ENCODE measurements at regions not wholly inside any gene's neighbourhood (a gene's known extent, or its start where the extent isn't known, plus 50 kb on each side); places are given as distances from the start of the nearest gene placed in this dataset.
"Not testable (repeated sequence)": the region's sequence is repeated elsewhere in the genome, so short reads cannot be mapped to it uniquely, and the experiment has no call there.

DNA sequence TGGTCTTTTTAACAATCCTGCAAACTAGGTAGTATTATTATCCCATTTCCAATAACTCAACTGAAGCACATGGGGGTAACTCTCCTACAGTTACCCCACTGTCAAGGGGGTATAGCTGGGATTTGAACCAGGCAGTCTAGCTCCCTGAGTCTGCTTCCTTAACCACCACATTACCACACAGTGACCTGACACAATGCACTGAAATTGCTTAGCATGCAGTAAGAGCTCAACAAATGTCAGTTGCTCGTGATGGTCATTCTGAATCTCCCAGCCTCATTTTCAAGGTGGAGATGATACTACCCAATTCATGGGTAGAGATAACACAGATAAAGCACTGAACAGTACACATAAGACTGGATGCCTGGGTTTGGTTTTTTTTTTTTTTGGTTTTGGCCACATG, 193.2 kb upstream of the MYLIP start:
- H3K9me3 Mint-ChIP-seq, result peaks cover 11% of the 10 kb centered on the region
- no peak overlapping the region for H3K27ac Mint-ChIP-seq
- TF ChIP-seq, protein P1, sequence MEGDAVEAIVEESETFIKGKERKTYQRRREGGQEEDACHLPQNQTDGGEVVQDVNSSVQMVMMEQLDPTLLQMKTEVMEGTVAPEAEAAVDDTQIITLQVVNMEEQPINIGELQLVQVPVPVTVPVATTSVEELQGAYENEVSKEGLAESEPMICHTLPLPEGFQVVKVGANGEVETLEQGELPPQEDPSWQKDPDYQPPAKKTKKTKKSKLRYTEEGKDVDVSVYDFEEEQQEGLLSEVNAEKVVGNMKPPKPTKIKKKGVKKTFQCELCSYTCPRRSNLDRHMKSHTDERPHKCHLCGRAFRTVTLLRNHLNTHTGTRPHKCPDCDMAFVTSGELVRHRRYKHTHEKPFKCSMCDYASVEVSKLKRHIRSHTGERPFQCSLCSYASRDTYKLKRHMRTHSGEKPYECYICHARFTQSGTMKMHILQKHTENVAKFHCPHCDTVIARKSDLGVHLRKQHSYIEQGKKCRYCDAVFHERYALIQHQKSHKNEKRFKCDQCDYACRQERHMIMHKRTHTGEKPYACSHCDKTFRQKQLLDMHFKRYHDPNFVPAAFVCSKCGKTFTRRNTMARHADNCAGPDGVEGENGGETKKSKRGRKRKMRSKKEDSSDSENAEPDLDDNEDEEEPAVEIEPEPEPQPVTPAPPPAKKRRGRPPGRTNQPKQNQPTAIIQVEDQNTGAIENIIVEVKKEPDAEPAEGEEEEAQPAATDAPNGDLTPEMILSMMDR (conservative IDR thresholded peaks at IDR 0.05), result no peak
- no peak for DNase-seq (ENCODE audit: extremely low spot score, unreplicated experiment)
- peaks cover 3% of the 10 kb centered on the region for H3K36me3 Mint-ChIP-seq
- H3K4me3 Mint-ChIP-seq, result no peak overlapping the region
- no peaks in the 10 kb centered on the region for H3K27me3 Mint-ChIP-seq
- peaks cover 12% of the 10 kb centered on the region for H3K4me1 Mint-ChIP-seq (ENCODE audit: unreplicated experiment)

DNA sequence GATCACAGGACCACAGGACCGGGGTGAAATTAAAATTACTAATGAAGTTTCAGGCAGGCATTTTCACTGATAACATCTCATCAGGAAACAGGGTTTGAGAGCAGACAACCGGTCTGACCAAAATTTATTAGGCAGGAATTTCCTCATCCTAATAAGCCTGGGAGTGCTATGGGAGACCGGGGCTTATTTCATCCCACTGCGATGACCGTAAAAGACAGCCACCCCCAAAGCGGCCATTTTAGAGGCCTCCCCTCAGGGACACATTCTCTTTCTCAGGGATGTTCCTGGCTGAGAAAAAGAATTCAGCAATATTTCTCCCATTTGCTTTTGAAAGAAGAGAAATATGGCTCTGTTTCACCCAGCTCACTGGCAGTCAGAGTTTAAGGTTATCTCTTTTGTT, 197.2 kb upstream of the MYLIP start:
- H3K4me1 Mint-ChIP-seq (ENCODE audit: unreplicated experiment); H3K36me3 Mint-ChIP-seq; H3K4me3 Mint-ChIP-seq; H3K27ac Mint-ChIP-seq; H3K27me3 Mint-ChIP-seq; DNase-seq (ENCODE audit: extremely low spot score, unreplicated experiment): not testable (repeated sequence)
- peaks cover 18% of the 10 kb centered on the region for H3K9me3 Mint-ChIP-seq

DNA sequence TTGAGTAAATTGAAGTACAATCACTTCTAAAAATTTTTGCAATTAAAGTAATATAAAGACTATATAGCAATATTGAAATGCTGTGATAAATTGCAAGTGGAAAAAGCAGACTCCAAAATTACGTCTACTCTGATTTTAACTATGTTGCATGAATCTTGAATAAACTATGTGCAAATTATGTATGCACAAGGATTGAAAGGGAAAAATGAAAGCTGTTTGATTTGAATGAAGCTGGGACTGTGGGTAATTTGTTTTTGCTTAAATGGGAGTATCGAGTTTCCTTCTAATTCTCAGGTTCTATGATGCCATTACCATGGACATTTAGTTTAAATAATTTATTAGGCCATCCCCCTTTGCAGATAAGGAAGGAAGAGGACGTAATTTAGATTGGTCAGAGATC, 198.7 kb upstream of the MYLIP start:
- DNase-seq (ENCODE audit: extremely low spot score, unreplicated experiment), result no peak
- no peak overlapping the region for H3K27ac Mint-ChIP-seq
- H3K4me3 Mint-ChIP-seq, result no peak overlapping the region
- no peaks in the 10 kb centered on the region for H3K27me3 Mint-ChIP-seq
- peaks cover 11% of the 10 kb centered on the region for H3K4me1 Mint-ChIP-seq (ENCODE audit: unreplicated experiment)
- peaks cover 21% of the 10 kb centered on the region for H3K9me3 Mint-ChIP-seq
- peaks cover 3% of the 10 kb centered on the region for H3K36me3 Mint-ChIP-seq
- TF ChIP-seq, protein P1 (conservative IDR thresholded peaks at IDR 0.05), result no peak

DNA sequence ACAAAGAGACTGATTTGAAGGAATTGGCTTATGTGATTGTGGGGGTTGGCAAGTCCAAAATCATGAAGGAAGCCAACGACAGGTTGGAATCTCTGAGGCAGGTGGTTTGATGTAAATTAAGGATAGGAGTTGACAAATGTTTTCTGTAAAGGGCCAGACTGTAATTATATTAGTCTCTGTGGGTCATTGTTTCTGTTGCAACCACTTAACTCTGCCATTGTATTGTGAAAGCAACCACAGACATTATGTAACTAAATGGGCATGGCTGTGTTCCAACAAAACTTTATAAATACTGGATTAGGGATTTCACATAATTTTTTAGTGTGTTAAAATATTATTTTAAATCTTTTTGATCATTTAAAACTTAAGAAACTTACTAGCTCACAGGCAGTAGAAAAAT, 199.2 kb upstream of the MYLIP start:
- Mint-ChIP-seq H3K4me1 (ENCODE audit: unreplicated experiment) (peaks cover 13% of the 10 kb centered on the region), H3K9me3 (peaks cover 24% of the 10 kb centered on the region), H3K27me3 (no peaks in the 10 kb centered on the region), H3K4me3 (no peak overlapping the region), H3K27ac (no peak overlapping the region), H3K36me3 (peaks cover 3% of the 10 kb centered on the region)
- TF ChIP-seq, protein P1 (conservative IDR thresholded peaks at IDR 0.05), result no peak
- no peak for DNase-seq (ENCODE audit: extremely low spot score, unreplicated experiment)

DNA sequence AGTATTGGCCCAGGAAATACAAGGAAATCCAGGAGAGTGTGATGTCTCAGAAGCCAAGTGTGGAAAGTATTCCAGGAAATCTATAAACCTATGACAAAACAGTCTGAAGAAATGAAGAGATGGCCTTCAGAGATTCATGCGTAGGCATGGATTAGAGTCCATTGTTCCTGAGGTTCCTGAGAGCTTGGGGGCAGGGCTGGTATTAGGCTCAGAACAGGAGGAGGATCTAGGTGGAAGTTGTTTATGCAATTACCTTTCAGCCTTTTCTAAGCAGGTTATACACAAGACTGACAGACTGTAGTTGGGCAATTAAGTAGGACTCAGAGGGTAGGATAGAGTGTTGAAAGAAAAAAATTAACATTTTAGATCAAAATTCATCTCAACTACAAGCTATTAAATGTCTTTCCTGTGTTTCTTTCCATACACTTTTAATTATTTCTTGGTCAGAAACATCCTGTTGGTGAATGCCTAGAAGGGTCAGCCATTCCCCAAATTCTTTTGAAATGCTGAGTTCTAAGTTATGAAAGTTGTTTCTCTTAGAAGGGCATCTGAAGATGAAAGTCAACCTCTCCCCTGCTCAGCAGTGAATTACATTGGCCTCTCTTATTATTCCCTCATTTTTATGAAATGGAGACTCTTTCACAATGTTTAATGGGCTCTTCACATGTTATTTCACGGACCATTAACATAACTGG, 201.2 kb upstream of the MYLIP start:
- no peak for DNase-seq (ENCODE audit: extremely low spot score, unreplicated experiment)
- no peaks in the 10 kb centered on the region for H3K27me3 Mint-ChIP-seq
- TF ChIP-seq, protein P1 (conservative IDR thresholded peaks at IDR 0.05), result no peak
- peaks cover 3% of the 10 kb centered on the region for H3K36me3 Mint-ChIP-seq
- H3K4me3 Mint-ChIP-seq, result no peak overlapping the region
- no peak overlapping the region for H3K27ac Mint-ChIP-seq
- peaks cover 20% of the 10 kb centered on the region for H3K4me1 Mint-ChIP-seq (ENCODE audit: unreplicated experiment)
- peaks cover 24% of the 10 kb centered on the region for H3K9me3 Mint-ChIP-seq

DNA sequence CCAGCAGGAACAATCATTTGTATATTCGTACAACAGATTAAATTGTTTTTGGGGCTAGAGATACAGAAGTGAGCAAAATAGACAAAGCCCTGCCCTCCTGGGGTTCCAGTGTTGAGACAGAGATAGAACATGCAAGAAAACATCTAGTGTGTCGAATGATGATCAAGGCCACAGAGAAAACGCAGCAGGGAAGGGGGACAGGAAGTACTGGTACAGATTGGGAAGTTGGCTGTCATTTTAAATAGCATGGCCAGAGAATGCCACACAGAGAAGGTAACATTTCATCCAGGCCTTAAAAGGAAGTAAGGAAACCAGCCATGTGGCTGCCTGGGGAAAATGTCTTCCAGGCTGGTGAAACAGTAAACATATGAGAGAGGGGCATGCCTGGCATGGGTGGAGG, 202.6 kb upstream of the MYLIP start:
- Mint-ChIP-seq H3K36me3 (peaks cover 3% of the 10 kb centered on the region), H3K27ac (no peak overlapping the region), H3K4me3 (no peak overlapping the region), H3K9me3 (peaks cover 18% of the 10 kb centered on the region), H3K4me1 (ENCODE audit: unreplicated experiment) (peaks cover 31% of the 10 kb centered on the region), H3K27me3 (no peaks in the 10 kb centered on the region)
- TF ChIP-seq, protein P1 (conservative IDR thresholded peaks at IDR 0.05), result no peak
- DNase-seq (ENCODE audit: extremely low spot score, unreplicated experiment), result no peak
